EL (cell line): ENCODE measurements at regions not wholly inside any gene's neighbourhood (a gene's known extent, or its start where the extent isn't known, plus 50 kb on each side); places are given as distances from the start of the nearest gene placed in this dataset.
A peak's percentile ranks its signal among the peaks of the same experiment; 100 is the strongest.

Experiments
- DNase-seq: peaks from one replicate; pipeline ENCODE4 v3.0.0-alpha.2; 2016

DNA sequence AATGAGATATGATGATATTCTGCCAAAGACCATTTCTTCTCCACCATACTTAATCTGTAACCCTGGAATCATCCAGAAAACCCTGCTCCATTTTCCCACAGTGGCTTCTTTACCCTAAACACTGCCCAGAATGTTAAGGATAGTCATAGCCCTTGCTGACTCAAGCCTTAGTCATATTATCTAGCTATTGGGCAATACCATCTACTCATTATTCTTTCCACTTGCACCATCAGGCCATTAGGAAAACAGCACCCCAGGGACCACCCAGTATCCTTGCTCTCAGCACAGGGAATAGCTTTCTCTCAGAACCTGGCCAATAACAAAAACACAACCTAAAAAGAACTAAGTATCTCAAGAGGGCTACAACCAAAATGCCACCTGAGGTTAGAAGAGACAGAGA, 445.7 kb upstream of the SLC14A2 start:
- peak; percentile 90 for DNase-seq

DNA sequence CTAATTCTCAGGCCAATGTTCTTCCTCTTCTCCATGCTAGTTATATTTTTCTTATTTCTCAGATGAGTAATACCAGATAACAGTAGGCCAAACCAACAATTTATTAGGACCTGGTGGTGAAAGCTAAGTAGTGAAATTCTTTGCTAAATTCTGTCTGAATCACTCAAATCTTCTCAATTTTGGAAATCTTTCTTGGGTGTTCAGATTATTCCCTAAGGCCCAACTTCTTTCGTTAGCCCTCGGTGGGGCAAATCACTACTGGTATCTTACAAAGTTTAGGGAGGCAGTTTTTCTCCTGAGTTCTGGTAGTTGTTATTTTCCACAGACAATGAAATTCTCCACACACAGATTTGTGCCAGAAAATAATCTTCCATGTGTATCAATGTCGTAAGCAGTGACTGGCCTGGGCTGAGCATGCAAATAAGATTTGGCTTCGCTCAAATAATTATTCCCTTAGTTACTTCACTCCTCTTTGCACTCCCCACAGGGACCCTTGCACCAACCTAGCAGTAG, 443.5 kb upstream of the SLC14A2 start:
- peak; percentile 1 for DNase-seq

DNA sequence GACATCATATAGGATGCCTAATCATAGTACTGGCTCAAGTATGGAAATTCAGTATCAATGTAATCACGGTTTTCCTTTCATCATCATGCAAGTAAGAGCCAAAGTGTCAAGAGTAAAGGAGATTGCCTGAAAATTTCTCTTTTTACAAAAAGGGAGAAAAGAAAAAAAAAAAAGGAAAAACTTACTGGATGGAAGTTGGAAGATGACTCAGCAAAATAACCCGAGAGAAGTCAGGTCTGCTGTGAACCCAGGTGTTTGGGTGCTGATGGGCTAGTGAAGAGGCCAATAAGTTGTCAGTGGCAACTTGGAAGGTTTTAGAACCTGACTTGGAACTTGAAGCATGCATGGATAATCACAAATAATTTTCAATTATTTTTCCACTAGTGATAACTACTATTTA, 441.9 kb upstream of the SLC14A2 start:
- no peak for DNase-seq

DNA sequence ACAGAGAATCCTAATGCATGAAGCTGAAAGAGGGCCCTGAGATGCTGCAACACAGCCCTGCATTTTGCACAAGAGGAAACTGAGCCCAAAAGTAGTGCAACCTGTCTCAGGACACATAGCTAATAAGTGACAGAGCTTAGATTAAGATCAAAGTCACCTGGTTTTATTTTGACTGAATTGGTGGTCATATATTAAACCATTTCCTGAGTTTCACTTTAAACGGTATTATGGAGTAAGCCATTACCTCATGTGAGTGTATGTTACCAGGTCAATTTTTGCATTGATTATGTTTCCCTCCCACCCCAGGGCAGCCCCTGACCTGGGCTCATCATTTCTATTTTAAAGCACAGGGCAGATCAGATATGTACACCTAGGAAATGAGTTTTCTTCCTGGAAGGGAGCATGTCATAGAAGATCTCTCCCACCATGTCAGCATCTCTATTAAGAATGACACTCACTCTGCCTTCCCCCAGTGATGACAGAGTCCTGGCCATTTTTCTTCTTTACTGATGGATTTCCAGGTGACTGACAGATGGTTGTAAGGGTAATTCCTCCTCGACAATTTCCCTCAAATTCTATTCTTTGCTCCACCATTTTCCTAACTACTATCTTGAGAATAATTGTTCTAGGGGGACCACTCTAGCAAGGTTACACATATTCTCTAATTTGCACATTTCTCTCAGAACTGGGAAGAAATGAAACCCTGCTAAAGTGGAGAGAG, 441.3 kb upstream of the SLC14A2 start:
- DNase-seq = no peak

DNA sequence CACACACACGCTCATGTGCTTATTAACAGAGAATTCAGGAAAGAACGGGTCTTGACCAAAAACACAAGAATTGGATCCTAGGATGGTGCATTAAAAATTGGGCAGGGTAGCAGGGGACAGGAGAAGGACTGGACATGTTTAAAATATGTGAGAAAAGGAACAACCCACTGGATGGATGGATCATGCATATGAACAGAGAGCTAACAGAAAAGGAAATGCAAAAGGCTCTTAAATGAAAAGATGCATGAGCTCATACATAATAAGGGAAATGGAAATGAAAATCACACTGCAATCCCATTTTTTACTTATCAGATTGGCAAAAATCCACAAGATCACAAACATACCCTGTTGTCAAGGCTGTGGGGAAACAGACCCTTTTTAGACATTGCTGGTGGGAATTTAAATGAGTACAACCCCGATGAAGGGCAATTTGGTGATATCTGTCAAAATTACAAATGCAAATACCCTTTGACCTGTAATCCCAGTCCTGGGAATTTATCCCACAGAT, 440.6 kb upstream of the SLC14A2 start:
- no peak for DNase-seq

DNA sequence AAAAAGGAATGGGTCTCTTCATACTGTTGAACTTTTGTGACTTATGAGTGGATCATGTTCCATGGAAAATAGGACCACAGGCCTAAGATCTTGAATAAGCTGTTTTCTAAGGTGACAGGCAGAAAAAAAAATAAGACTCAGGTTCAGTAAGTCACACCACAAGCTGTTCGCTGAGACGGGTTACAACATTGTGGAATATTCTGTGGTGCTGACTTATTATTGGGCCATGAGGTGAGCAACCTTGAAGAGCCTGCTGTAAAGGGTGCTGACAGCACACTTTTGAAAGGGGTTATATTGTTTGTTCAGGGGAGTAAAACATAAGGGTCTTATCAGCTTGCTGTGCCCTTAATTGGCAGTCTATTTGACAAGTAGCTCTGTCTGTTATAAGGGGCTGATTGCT, 439.8 kb upstream of the SLC14A2 start:
- DNase-seq = no peak

DNA sequence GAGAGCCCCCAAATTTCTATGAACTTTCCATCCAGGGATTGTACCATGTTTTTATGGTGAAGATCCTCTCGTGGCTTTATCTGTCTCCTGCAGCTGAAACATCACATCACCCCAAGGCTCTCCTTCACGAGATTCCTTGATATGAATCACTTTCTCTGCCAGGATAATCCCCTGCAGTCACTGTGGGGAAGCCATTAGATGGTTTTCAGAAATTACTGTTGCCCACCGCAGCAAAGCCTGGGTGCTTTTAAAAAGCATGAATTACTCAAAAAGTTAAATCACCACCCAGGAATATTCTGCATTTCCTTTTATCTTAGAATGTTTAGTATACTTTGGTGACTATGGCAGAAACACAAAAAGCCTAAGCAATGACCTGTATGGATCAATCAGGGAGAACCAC, 428.4 kb upstream of the SLC14A2 start:
- no peak for DNase-seq

DNA sequence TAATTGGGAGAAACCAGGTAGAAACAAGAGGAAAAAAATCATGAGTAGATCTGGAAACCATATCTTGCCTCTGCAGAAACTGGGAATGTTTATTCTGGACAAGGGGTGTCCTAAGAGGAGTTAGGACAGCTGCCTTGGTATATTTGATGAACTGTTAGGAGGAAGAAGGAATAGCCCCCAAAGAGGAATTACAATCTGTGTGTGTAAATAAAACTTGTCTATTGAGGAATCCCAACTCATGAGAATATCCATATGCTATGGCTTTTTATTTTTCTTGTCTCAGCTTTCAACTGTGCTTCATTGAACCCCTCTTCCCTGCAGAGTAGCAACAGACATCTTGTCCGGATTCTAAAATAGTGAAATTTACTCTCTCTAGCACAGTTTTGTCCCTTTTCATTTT, 423.5 kb upstream of the SLC14A2 start:
- DNase-seq = no peak

DNA sequence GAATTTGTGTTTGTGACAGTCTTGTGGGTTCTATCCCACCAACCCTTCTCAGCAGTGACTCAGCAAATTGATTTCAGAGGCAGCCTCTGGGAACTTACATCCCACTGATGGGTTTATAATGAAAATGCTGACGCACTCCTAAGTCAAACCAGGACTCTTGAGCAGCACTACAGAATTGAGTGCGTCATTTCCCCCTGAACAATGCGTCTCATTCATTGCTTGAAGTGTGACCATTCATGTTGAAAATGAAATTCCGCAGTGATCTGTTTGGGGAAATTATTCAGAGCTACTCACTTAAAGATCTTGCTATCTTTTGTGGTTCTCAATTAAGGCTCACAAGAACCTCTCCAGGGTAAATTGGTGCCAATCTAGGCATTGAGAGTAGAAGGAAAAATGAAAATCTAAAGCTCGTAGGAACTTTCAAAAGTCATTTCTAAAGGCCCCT, 417.7 kb upstream of the SLC14A2 start:
- DNase-seq = no peak

DNA sequence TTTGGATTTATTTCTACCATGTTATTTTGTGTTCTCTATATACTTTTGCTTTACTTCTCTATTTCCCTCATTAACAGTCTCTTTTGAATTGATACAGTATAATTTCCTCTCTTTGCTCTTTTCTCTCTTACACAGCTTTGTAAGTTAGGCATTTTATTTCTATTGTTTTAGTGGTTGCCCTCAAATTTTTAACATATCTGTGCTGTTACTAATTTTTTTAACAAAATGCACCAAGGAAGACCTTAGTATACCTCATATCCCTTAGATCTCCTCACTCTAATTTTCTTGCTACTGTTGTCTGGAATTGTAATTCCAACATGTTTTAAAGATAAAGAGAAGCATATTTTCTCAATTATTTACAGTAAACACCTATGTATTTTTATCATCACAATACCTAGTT, 416.8 kb upstream of the SLC14A2 start:
- no peak for DNase-seq

DNA sequence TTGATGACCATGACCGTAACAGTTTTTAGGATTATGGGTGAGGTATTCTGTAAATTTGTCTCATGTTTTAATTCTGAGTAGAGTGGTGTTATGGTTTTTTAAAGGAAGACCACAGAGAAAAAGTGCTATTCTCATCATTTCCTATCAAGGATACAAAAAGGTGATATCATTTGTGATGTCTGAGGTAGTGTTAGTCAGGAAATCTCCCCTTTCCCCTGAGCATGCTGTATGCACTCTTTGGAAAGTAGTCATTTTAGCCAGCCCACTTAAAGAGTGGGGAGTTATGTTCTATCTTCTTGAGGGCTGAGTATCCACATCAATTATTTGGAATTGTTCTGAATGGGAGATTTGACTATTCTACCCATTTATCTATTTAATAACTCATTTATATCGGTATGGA, 414.2 kb upstream of the SLC14A2 start:
- no peak for DNase-seq

DNA sequence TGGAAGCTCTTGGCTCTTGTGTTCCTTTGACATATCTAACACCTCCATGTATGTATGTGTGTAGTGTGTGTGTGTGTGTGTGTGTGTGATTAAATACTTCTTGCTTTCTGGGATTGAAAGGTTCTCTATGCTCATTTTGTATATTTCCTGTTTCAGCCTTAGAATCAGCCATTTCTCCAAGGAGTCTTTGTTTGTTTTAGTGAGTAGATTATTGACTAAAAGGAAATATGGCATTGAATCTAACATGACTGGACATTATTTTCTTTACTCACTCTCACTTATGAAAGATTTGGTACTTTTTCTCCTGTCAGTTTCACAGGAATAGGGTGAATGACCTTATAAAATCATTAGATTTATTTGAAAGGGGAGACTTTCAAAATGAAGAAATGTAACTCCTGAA, 413.8 kb upstream of the SLC14A2 start:
- no peak for DNase-seq

DNA sequence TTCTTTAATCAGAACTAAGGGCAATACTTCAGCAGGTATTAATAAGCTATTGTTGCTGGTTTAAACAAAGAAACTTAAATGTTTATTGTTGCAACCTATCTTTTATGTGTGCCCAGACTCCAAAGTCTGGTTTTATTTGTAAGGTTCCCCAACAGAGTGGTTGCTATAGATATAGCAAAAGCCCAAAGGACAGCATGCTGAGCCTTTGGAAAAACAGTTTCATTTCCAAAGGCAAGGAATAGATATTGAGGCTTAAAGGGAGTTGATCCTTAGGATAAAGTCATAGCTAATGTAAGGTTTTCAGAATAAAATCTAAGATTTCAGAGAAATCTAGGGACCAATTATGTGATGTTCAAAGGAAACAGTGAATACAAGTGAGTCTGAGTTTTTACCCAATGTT, 413.2 kb upstream of the SLC14A2 start:
- DNase-seq = no peak

DNA sequence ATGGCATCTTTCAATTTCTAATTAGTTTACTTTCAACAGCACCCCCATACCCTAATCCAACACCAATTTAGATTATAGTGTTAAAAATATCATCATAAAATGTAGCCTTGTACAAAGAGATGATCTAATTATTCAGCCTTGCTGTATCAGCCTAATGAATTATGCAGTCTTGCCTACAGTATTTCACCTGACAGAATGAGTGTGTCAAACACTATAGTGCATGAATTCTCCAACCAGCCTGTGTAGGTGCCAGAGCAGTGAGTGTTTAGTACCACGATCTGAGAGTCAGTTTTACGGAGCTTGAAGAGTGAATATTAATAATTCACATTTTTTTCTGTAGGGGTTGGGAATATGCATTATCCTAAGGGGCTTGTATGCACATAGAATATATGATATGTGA, 411.6 kb upstream of the SLC14A2 start:
- no peak for DNase-seq

DNA sequence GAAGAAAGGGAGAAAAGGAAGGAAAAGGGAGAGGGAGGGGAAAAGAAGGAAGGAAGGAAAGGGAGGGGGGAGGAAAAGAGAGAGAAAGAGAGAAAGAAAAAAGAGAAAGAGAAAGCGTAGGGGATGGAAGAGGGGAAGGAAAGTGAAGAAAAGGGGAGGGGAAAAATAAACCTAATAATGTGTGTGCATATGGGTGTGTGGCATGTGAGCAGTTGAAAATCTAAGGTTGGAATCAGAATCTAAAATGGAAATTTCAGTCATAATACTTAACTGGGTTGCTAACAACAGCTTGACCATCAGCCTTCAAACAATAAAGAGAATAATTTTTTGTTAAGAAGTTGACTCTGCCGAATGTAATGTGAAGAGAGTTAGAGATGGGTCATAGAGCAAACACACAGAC, 407.9 kb upstream of the SLC14A2 start:
- DNase-seq = no peak

DNA sequence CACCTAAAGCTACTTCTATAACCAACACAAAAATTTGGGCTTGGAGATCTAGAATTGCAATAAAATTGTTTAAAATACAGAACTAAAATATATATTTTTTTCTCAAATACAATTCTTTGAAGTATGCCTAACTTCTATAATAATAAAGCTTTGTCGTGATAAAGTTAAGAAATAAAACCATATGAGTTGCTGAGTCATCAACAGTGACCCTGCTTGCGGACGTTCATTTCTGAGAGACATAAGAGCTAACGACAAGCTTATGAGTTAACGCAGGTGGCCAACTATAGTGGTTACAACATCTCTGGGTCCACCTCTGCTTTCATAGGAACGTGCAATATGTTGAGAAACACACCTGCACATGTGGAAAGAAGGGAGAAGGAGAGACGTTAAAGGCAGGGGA, 407.1 kb upstream of the SLC14A2 start:
- DNase-seq = no peak

DNA sequence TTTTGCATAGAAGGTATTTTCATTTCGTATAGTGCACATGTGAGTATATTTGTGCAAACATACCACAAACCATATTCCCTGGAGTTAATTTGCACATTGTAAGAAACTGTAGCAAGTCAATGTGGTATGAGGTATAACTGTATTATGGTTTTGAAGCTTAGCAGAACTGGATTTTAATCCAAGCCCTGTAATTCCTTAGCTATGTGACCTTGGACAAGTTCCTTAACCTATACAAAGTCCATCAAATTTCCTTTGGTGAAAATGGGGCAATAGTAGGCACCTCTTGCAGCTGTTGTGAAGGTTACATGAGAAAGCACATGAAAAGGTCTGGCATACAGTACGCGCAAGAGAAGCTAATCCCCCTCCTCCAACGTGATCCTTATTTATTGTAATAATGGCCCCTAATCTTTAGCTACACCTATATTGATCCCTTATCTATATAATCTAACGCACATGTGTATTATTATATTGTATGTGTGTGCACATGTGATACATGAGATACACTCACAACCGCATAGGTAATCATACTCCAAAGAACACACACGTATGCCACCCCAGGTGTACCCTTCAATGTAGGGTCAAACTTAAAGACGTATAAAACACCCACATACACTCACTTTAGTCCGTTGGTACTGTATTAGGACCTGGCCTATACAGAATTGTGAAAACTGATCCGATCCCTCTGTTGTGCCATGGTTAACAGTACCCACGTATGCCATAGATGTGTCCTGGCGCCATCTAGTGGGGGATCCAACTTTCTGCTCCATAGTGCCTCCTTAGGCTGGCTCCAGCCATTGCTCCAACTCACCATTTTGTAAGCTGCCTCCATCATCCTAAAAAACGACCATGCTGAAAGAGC, 402.9 kb upstream of the SLC14A2 start:
- peak; percentile 75 for DNase-seq

DNA sequence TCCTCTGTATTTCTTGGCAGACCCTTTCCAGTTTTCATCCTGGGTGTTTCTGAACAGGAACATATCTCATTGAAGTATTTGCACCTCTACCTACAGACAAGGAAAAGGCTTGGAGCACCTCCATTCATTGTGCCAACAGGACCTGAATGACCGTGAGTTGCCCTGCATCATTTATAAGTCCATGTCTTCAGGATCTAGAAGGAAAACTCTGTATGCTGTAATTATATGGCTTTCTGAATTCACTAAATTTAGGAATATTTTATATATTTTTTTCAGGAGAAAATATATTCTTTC, 402.3 kb upstream of the SLC14A2 start:
- DNase-seq = no peak

DNA sequence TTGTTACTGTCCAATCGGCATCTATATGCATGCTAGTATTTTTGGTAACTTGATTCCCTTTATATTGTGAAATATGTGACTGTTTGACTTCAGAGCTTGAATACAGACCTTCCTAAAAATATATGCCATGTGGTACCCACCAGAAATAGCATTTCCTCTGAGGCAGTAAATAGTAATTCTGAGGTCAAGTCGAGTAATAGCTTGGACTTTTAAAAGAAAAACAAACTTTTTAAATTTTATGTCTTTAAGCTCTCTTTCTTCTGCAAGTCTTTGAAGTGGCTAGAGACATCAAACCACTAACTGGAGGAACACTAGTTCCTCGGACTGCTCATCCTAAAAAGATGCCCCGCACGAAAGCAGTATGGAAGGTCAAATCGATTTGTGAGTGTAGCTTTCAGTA, 396.8 kb upstream of the SLC14A2 start:
- DNase-seq = no peak

DNA sequence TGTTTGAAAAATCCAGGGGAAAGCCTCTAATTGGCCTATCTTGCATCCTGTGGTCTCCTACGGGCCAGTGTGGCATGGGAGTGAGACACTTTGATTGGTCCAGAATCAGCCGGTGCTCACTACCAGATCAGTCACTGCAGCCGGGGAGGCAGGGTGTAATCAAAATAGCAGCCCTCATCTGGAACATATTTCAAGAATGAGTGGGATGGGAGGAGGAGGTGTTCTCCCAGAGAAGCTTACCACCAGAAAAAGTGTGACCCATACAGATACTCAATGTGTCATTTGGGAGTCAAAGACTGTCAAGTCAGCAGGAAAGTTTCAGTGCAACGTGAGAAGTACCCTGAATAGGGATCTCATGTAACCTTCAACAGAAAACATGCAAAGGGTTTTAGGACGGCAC, 393.9 kb upstream of the SLC14A2 start:
- peak; percentile 62 for DNase-seq

DNA sequence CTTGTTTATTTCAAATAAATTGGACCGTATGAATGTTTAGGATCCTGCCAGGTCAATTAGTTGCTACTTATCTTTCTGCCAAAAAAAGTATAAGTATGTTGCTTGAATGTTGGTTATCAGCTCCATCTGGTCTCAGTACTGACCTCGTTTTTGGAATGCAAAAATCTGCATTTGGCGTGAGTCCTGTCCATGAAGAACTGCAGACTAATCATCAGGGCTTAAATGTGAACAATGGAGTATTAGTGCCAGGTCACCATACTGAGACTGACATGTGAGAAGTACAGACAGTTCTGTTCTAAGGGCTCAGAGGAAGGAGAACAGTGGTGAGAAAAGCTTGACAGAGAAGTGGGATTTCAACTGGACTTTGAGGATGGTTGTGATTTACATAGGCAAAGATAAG, 393.1 kb upstream of the SLC14A2 start:
- DNase-seq = no peak

DNA sequence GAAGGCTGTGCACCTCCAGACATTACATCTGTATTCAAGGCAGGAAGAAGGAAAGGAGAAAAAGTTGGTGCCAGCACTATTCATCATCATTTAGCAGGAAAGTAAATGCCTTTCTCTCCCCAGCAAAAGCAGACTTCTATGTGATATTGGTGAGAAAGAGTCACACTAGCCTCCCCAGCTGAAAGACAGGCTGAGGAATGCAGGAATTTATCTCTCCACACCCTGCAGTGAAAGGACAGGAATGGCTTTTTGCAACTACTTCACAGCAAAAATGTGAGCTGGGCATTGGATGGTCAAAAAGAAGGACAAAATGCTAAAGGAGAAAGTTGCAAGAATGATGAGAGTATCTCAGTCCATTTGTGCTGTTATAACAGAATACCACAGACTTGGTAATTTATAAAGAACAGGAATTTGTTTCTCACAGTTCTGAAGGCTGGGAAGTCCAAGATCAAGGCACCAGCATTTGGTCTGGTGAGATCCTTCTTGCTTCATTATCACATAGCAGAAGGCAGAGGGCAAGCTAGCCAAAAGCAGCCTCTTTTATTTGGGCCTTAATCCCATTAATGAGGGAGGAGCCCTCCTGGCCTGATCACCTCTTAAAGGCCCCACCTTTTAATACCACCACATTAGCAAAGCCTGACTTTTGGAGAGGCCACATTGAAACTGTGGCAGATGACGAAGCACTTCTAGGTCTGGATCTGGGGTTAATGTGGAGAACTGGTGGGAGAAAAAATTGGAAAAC, 388.1 kb upstream of the SLC14A2 start:
- no peak for DNase-seq

DNA sequence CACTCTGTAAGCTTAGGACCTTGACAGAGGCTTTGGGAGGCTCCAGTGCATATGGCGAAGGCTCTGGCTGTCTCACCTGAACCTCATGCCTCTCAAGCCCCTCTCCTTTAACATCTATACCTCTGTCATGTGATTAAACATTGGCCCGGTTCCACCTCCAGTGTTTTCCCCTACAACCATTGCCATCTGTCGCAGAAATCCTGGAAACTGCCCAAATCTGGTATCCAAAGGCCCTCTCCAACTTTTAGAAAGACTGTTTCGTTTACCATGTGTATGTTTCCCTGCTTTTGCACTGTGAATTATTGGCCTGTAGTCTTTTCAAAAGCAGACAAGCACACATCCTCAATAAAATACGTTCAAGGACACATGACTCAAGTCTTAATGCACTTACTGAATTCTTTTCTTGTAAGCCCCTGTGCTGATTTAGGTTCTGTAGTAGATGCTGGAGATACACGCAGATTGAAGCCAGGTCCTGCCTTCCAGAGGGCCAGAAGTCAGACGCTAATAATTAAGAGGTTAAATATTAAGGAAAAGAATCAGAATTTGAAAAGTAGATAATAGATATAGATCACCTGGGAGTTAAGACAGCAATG, 386.4 kb upstream of the SLC14A2 start:
- no peak for DNase-seq
